Liver (tissue), 8 donors: ENCODE measurements at regions not wholly inside any gene's neighbourhood (a gene's known extent, or its start where the extent isn't known, plus 50 kb on each side); places are given as distances from the start of the nearest gene placed in this dataset.

Experiments
- DNase-seq: peaks from one replicate; pipeline ENCODE4 v3.0.0-alpha.2; 2017; ENCODE audit warnings: low spot score
- H3K27ac ChIP-seq, 2 donors: one replicate each; pipeline ENCODE4 v1.7.0; 2013; ENCODE audit warnings: inconsistent platforms in 2 of 2, low read length in 2 of 2, control low read depth in 1 of 2, low read depth in 1 of 2, mild to moderate bottlenecking in 1 of 2
- H3K27me3 ChIP-seq, 4 donors: one replicate each; pipeline versions ENCODE4 v1.6.1 to v1.7.0; 2013; ENCODE audit warnings: low read length in 3 of 4, inconsistent platforms in 1 of 4, mild to moderate bottlenecking in 1 of 4, moderate library complexity in 1 of 4; ENCODE audit not compliant: control insufficient read depth in 4 of 4, insufficient read depth in 4 of 4
- H3K36me3 ChIP-seq, 4 donors: one replicate each; pipeline versions ENCODE4 v1.6.1 to v1.7.0; 2013; ENCODE audit warnings: low read length in 3 of 4, mild to moderate bottlenecking in 3 of 4, low read depth in 1 of 4, moderate library complexity in 1 of 4; ENCODE audit not compliant: control insufficient read depth in 4 of 4, insufficient read depth in 3 of 4
- H3K4me1 ChIP-seq, 4 donors: one replicate each; pipeline versions ENCODE4 v1.6.1 to v1.7.0; 2013; ENCODE audit warnings: low read length in 3 of 4, mild to moderate bottlenecking in 3 of 4, moderate library complexity in 1 of 4; ENCODE audit not compliant: control insufficient read depth in 4 of 4, insufficient read depth in 4 of 4
- H3K4me3 ChIP-seq, 3 donors: one replicate each; pipeline versions ENCODE4 v1.6.1 to v1.7.0; 2013; ENCODE audit warnings: low read length in 3 of 3, control low read depth in 1 of 3, low read depth in 1 of 3, mild to moderate bottlenecking in 1 of 3
- H3K9ac ChIP-seq, 2 donors: one replicate each; pipeline ENCODE4 v1.7.0; 2013; ENCODE audit warnings: low read length in 2 of 2, mild to moderate bottlenecking in 2 of 2, moderate library complexity in 2 of 2, control low read depth in 1 of 2, low read depth in 1 of 2
- H3K9me3 ChIP-seq, 4 donors: one replicate each; pipeline versions ENCODE4 v1.6.1 to v1.7.0; 2013; ENCODE audit warnings: low read length in 3 of 4; ENCODE audit not compliant: control insufficient read depth in 4 of 4
- EGR1 ChIP-seq, 2 donors: IDR thresholded peaks; 2 replicates each; pipeline ENCODE4 v1.6.1; 2016 to 2018; ENCODE audit warnings: antibody characterized with exemption in 2 of 2, low read depth in 2 of 2
- FOXA1 ChIP-seq: IDR thresholded peaks from 2 replicates; pipeline ENCODE4 v1.6.1; 2016; ENCODE audit warnings: antibody characterized with exemption
- FOXA2 ChIP-seq: IDR thresholded peaks from 2 replicates; pipeline ENCODE4 v1.6.1; 2016; ENCODE audit warnings: antibody characterized with exemption
- GABPA ChIP-seq, 2 donors: IDR thresholded peaks in 1 of 2; conservative IDR thresholded peaks in 1 of 2; 2 replicates each; pipeline ENCODE4 v1.6.1; 2016; ENCODE audit warnings: antibody characterized with exemption in 2 of 2, mild to moderate bottlenecking in 1 of 2, moderate library complexity in 1 of 2
- HNF4A ChIP-seq, 2 donors: conservative IDR thresholded peaks; 2 replicates each; pipeline ENCODE4 v1.6.1; 2016; ENCODE audit warnings: antibody characterized with exemption in 2 of 2, mild to moderate bottlenecking in 2 of 2
- HNF4G ChIP-seq: IDR thresholded peaks from 2 replicates; pipeline ENCODE4 v1.6.1; 2016; ENCODE audit warnings: antibody characterized with exemption
- JUND ChIP-seq, 2 donors: IDR thresholded peaks; 2 replicates each; pipeline ENCODE4 v1.6.1; 2016; ENCODE audit warnings: antibody characterized with exemption in 2 of 2
- NR2F2 ChIP-seq: IDR thresholded peaks from 2 replicates; pipeline ENCODE4 v1.6.1; 2016; ENCODE audit warnings: antibody characterized with exemption
- RAD21 ChIP-seq, 2 donors: IDR thresholded peaks; 2 replicates each; pipeline ENCODE4 v1.6.1; 2016; ENCODE audit warnings: antibody characterized with exemption in 2 of 2, mild to moderate bottlenecking in 2 of 2
- RXRA ChIP-seq, 2 donors: IDR thresholded peaks; 2 replicates each; pipeline ENCODE4 v1.6.1; 2017 to 2018; ENCODE audit warnings: antibody characterized with exemption in 2 of 2, mild to moderate bottlenecking in 1 of 2
- SP1 ChIP-seq: IDR thresholded peaks from 2 replicates; pipeline ENCODE4 v1.6.1; 2018; ENCODE audit warnings: antibody characterized with exemption, mild to moderate bottlenecking
- TAF1 ChIP-seq: conservative IDR thresholded peaks from 2 replicates; pipeline ENCODE4 v1.6.1; 2016; ENCODE audit warnings: antibody characterized with exemption, mild to moderate bottlenecking
- YY1 ChIP-seq: IDR thresholded peaks from 2 replicates; pipeline ENCODE4 v1.6.1; 2016; ENCODE audit warnings: antibody characterized with exemption, mild to moderate bottlenecking
- WGBS: extraction: QIAGEN DNeasy Blood & Tissue Kit; methylation state at CpG from one replicate; pipeline ENCODE4 v1.1.7; 2013; 5-methylcytosine and 5-hydroxymethylcytosine counted together
- TF ChIP-seq, protein P1 (sequence below): fragments of 150-350 bp; IDR thresholded peaks from 2 replicates; pipeline ENCODE4 v1.5.1; 2017; ENCODE audit warnings: improper control_type of control experiment, low read depth, low read length; ENCODE audit not compliant: missing input control
- TF ChIP-seq, protein P2 (sequence below): IDR thresholded peaks from 2 replicates; pipeline ENCODE4 v1.6.1; 2016; ENCODE audit warnings: antibody characterized with exemption
- TF ChIP-seq, protein P3 (sequence below): IDR thresholded peaks from 2 replicates; pipeline ENCODE4 v1.6.1; 2016; ENCODE audit warnings: antibody characterized with exemption
- TF ChIP-seq, protein P4 (sequence below): IDR thresholded peaks from 2 replicates; pipeline ENCODE4 v1.6.1; 2016; ENCODE audit warnings: antibody characterized with exemption
- TF ChIP-seq, protein P5 (sequence below): IDR thresholded peaks from 2 replicates; pipeline ENCODE4 v1.6.1; 2016; ENCODE audit warnings: antibody characterized with exemption, mild to moderate bottlenecking
- donor health status: healthy.
- donor health status: healthy.
- donor health status: healthy.
- donor health status: healthy.
- donor health status: healthy.

DNA sequence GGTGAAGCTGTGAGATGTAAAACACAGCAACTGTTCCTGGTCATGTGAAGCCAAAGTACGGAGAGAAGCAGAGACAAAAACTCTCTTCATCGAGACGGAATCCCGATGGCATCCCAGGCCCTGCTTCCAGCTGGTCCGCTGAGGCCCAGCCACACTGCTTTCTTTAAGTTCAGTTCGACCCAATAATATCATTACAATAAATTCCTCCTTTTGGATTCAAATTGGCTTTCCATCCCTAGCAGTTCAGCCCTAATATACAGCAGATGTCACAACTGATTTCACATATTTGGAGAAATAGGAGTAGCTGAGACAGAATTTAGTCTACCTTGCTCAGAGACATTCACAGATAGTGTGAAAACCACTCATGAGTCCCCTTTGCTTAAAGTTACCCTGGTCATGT is 98.3 kb upstream of the SPRY1 start:
- H3K4me3 ChIP-seq, result no peak overlapping the region
- no peaks in the 10 kb centered on the region for H3K27me3 ChIP-seq
- no peaks in the 10 kb centered on the region for H3K36me3 ChIP-seq
- H3K27ac ChIP-seq, result no peak overlapping the region
- DNase-seq, result no peak
- no peaks in the 10 kb centered on the region for H3K4me1 ChIP-seq
- H3K9ac ChIP-seq, result no peak overlapping the region
- 97% methylated on average over 6 of the region's 6 CpGs for WGBS
- H3K9me3 ChIP-seq, result no peaks in the 10 kb centered on the region
- TF ChIP-seq JUND (IDR thresholded peaks at IDR 0.05), result no peak
- TF ChIP-seq, protein P1, sequence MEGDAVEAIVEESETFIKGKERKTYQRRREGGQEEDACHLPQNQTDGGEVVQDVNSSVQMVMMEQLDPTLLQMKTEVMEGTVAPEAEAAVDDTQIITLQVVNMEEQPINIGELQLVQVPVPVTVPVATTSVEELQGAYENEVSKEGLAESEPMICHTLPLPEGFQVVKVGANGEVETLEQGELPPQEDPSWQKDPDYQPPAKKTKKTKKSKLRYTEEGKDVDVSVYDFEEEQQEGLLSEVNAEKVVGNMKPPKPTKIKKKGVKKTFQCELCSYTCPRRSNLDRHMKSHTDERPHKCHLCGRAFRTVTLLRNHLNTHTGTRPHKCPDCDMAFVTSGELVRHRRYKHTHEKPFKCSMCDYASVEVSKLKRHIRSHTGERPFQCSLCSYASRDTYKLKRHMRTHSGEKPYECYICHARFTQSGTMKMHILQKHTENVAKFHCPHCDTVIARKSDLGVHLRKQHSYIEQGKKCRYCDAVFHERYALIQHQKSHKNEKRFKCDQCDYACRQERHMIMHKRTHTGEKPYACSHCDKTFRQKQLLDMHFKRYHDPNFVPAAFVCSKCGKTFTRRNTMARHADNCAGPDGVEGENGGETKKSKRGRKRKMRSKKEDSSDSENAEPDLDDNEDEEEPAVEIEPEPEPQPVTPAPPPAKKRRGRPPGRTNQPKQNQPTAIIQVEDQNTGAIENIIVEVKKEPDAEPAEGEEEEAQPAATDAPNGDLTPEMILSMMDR, result no peak
- TF ChIP-seq, protein P2, sequence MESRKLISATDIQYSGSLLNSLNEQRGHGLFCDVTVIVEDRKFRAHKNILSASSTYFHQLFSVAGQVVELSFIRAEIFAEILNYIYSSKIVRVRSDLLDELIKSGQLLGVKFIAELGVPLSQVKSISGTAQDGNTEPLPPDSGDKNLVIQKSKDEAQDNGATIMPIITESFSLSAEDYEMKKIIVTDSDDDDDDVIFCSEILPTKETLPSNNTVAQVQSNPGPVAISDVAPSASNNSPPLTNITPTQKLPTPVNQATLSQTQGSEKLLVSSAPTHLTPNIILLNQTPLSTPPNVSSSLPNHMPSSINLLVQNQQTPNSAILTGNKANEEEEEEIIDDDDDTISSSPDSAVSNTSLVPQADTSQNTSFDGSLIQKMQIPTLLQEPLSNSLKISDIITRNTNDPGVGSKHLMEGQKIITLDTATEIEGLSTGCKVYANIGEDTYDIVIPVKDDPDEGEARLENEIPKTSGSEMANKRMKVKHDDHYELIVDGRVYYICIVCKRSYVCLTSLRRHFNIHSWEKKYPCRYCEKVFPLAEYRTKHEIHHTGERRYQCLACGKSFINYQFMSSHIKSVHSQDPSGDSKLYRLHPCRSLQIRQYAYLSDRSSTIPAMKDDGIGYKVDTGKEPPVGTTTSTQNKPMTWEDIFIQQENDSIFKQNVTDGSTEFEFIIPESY, result no peak
- TF ChIP-seq, protein P3, sequence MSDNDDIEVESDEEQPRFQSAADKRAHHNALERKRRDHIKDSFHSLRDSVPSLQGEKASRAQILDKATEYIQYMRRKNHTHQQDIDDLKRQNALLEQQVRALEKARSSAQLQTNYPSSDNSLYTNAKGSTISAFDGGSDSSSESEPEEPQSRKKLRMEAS, result no peak
- TF ChIP-seq HNF4G, result no peak
- no peak for TF ChIP-seq FOXA2
- TF ChIP-seq YY1, result no peak
- TF ChIP-seq HNF4A (conservative IDR thresholded peaks at IDR 0.05), result no peak
- no peak for TF ChIP-seq EGR1 (IDR thresholded peaks at IDR 0.05; ENCODE audit: low read depth in 2 of 2)
- TF ChIP-seq RAD21 (IDR thresholded peaks at IDR 0.05), result no peak
- TF ChIP-seq NR2F2, result no peak
- TF ChIP-seq TAF1, result no peak
- TF ChIP-seq RXRA (IDR thresholded peaks at IDR 0.05), result no peak
- TF ChIP-seq, protein P4, sequence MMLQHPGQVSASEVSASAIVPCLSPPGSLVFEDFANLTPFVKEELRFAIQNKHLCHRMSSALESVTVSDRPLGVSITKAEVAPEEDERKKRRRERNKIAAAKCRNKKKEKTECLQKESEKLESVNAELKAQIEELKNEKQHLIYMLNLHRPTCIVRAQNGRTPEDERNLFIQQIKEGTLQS, result no peak
- TF ChIP-seq GABPA (IDR thresholded peaks at IDR 0.05 in 1 of 2, conservative IDR thresholded peaks at IDR 0.05 in 1 of 2), result no peak
- no peak for TF ChIP-seq SP1
- TF ChIP-seq, protein P5, sequence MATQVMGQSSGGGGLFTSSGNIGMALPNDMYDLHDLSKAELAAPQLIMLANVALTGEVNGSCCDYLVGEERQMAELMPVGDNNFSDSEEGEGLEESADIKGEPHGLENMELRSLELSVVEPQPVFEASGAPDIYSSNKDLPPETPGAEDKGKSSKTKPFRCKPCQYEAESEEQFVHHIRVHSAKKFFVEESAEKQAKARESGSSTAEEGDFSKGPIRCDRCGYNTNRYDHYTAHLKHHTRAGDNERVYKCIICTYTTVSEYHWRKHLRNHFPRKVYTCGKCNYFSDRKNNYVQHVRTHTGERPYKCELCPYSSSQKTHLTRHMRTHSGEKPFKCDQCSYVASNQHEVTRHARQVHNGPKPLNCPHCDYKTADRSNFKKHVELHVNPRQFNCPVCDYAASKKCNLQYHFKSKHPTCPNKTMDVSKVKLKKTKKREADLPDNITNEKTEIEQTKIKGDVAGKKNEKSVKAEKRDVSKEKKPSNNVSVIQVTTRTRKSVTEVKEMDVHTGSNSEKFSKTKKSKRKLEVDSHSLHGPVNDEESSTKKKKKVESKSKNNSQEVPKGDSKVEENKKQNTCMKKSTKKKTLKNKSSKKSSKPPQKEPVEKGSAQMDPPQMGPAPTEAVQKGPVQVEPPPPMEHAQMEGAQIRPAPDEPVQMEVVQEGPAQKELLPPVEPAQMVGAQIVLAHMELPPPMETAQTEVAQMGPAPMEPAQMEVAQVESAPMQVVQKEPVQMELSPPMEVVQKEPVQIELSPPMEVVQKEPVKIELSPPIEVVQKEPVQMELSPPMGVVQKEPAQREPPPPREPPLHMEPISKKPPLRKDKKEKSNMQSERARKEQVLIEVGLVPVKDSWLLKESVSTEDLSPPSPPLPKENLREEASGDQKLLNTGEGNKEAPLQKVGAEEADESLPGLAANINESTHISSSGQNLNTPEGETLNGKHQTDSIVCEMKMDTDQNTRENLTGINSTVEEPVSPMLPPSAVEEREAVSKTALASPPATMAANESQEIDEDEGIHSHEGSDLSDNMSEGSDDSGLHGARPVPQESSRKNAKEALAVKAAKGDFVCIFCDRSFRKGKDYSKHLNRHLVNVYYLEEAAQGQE, result no peak
- no peak for TF ChIP-seq FOXA1

DNA sequence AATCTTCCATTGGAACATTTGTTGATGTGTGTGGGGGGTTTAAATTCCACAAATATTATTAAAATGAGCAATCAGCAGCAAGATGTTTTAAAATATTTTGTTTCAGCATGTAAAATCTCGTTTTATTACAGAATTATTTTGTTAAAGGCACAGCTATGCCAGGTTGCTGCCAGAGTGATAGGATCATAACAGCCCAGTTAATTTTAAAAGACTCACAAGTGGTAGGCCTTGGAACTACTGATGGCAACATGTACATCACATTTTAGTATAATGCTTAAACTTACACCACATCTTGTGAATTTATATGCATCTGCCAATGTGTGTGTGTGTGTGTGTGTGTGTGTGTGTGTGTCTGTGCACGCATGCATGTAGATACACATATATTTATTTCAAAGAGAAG is 97.8 kb upstream of the SPRY1 start:
- Histone ChIP-seq H3K27me3 (no peaks in the 10 kb centered on the region), H3K27ac (no peak overlapping the region), H3K9me3 (no peaks in the 10 kb centered on the region), H3K9ac (no peak overlapping the region), H3K4me3 (no peak overlapping the region), H3K4me1 (no peaks in the 10 kb centered on the region), H3K36me3 (no peaks in the 10 kb centered on the region)
- TF ChIP-seq, protein P2, result no peak
- no peak for TF ChIP-seq GABPA (IDR thresholded peaks at IDR 0.05 in 1 of 2, conservative IDR thresholded peaks at IDR 0.05 in 1 of 2)
- no peak for TF ChIP-seq SP1
- TF ChIP-seq, protein P4, result no peak
- no peak for TF ChIP-seq EGR1 (IDR thresholded peaks at IDR 0.05; ENCODE audit: low read depth in 2 of 2)
- TF ChIP-seq YY1, result no peak
- no peak for TF ChIP-seq NR2F2
- TF ChIP-seq HNF4G, result no peak
- TF ChIP-seq, protein P5, result no peak
- TF ChIP-seq RAD21 (IDR thresholded peaks at IDR 0.05), result no peak
- no peak for DNase-seq
- WGBS, result 88% methylated on average over 2 of the region's 2 CpGs
